ENCODE measurements at regions not wholly inside any gene's neighbourhood (a gene's known extent, or its start where the extent isn't known, plus 50 kb on each side); places are given as distances from the start of the nearest gene placed in this dataset.
A peak's percentile ranks its signal among the peaks of the same experiment; 100 is the strongest.
"Not testable (repeated sequence)": the region's sequence is repeated elsewhere in the genome, so short reads cannot be mapped to it uniquely, and the experiment has no call there.

- DNase-seq: peak in 1 of 3 experiments; percentile 41
Measured at GRCh38 chr9:74035786-74036185, 461.3 kb upstream of the RORB start.

- DNase-seq: peak in 1 of 3 experiments; percentile 12
Measured at GRCh38 chr9:74036549-74037231, 460.4 kb upstream of the RORB start.

GRCh38 chr9:74037274-74037673 lies 459.9 kb upstream of the RORB start:
- DNase-seq: no peak

- DNase-seq: peak in 1 of 3 experiments; percentile 26
Measured at GRCh38 chr9:74041588-74041987, 455.5 kb upstream of the RORB start.

GRCh38 chr9:74044844-74045243 lies 452.3 kb upstream of the RORB start:
- no peak for DNase-seq

- no peak for DNase-seq
Measured at GRCh38 chr9:74056023-74056422, 441.1 kb upstream of the RORB start.

GRCh38 chr9:74057051-74057450 lies 440.1 kb upstream of the RORB start:
- DNase-seq: not testable (repeated sequence)

- DNase-seq: no peak
Measured at GRCh38 chr9:74064702-74065101, 432.4 kb upstream of the RORB start.

- no peak for DNase-seq
Measured at GRCh38 chr9:74066128-74066527, 431.0 kb upstream of the RORB start.

GRCh38 chr9:74066605-74067004 lies 430.5 kb upstream of the RORB start:
- no peak for DNase-seq

GRCh38 chr9:74071502-74071901 lies 425.6 kb upstream of the RORB start:
- no peak for DNase-seq

GRCh38 chr9:74073897-74074296 lies 423.2 kb upstream of the RORB start:
- no peak for DNase-seq

GRCh38 chr9:74078647-74079046 lies 418.5 kb upstream of the RORB start:
- no peak for DNase-seq

GRCh38 chr9:74080652-74081051 lies 416.5 kb upstream of the RORB start:
- not testable (repeated sequence) for DNase-seq

GRCh38 chr9:74083681-74084433 lies 413.3 kb upstream of the RORB start:
- DNase-seq: no peak

GRCh38 chr9:74085384-74086037 lies 411.6 kb upstream of the RORB start:
- not testable (repeated sequence) for DNase-seq

- not testable (repeated sequence) for DNase-seq
Measured at GRCh38 chr9:74090921-74091320, 406.2 kb upstream of the RORB start.

- DNase-seq: no peak
Measured at GRCh38 chr9:74092491-74092834, 404.7 kb upstream of the RORB start.

GRCh38 chr9:74094037-74094436 lies 403.1 kb upstream of the RORB start:
- not testable (repeated sequence) for DNase-seq

GRCh38 chr9:74094766-74095165 lies 402.4 kb upstream of the RORB start:
- DNase-seq: no peak

GRCh38 chr9:74095925-74096324 lies 401.2 kb upstream of the RORB start:
- DNase-seq: no peak

- no peak for DNase-seq
Measured at GRCh38 chr9:74096420-74096819, 400.7 kb upstream of the RORB start.

GRCh38 chr9:74100042-74100441 lies 397.1 kb upstream of the RORB start:
- DNase-seq: no peak

- not testable (repeated sequence) for DNase-seq
Measured at GRCh38 chr9:74102148-74102547, 395.0 kb upstream of the RORB start.

Measured in NCI-H1417 (cell line).